ENCODE measurements at regions not wholly inside any gene's neighbourhood (a gene's known extent, or its start where the extent isn't known, plus 50 kb on each side); places are given as distances from the start of the nearest gene placed in this dataset.

DNA sequence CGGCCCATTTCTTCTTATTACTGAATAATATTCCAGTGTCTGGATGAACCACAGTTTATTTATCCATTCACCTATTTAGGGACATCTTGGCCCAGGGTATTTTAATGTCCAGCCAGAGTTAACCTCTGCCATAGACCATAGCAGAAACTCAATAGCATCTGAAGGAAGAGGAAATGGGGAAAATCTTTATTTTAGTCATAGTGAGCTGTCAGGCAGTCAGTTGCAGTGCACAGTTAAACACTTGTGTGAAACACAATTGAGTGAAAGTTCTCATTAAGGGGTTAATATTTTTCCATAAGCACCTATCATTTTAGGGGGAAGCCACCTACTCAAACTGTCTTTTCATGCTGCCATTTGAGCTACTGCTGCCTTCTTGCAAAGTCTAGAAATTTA is 197.3 kb upstream of the PPFIA2 start:
- Histone ChIP-seq H3K27me3 (no peaks in the 10 kb centered on the region), H3K36me3 (no peaks in the 10 kb centered on the region), H3K27ac (no peak overlapping the region), H3K9me3 (no peaks in the 10 kb centered on the region), H3K4me3 (no peak overlapping the region), H3K4me1 (no peaks in the 10 kb centered on the region)
- TF ChIP-seq POLR2AphosphoS5 (IDR thresholded peaks at IDR 0.05) (no peak), CTCF (IDR thresholded peaks at IDR 0.05) (no peak), POLR2A (IDR thresholded peaks at IDR 0.05) (no peak), EP300 (IDR thresholded peaks at IDR 0.05) (no peak)
- WGBS, 2 donors: 90 to 100% methylated on average over 1 of the region's 1 CpG
- no peak for DNase-seq
- no peak for ATAC-seq (ENCODE audit: low FRiP score in 2 of 2)

GRCh38 chr12:81953541-81953940 is 194.4 kb upstream of the PPFIA2 start:
- H3K36me3 ChIP-seq: no peaks in the 10 kb centered on the region
- H3K9me3 ChIP-seq: no peaks in the 10 kb centered on the region
- ATAC-seq (ENCODE audit: low FRiP score in 2 of 2): no peak
- DNase-seq: no peak
- TF ChIP-seq EP300 (IDR thresholded peaks at IDR 0.05): no peak
- no peak for TF ChIP-seq POLR2AphosphoS5 (IDR thresholded peaks at IDR 0.05)
- no peaks in the 10 kb centered on the region for H3K4me1 ChIP-seq
- no peak overlapping the region for H3K4me3 ChIP-seq
- no peak overlapping the region for H3K27ac ChIP-seq
- 48 to 65% methylated on average over 2 of the region's 2 CpGs for WGBS, 2 donors
- H3K27me3 ChIP-seq: no peaks in the 10 kb centered on the region

GRCh38 chr12:81950871-81951270 is 191.7 kb upstream of the PPFIA2 start:
- ATAC-seq (ENCODE audit: low FRiP score in 2 of 2) (no peak), DNase-seq (no peak)
- no peak overlapping the region for H3K4me3 ChIP-seq
- H3K27ac ChIP-seq: no peak overlapping the region
- H3K9me3 ChIP-seq: no peaks in the 10 kb centered on the region
- H3K36me3 ChIP-seq: no peaks in the 10 kb centered on the region
- TF ChIP-seq CTCF (IDR thresholded peaks at IDR 0.05) (no peak), POLR2AphosphoS5 (IDR thresholded peaks at IDR 0.05) (no peak), POLR2A (IDR thresholded peaks at IDR 0.05) (no peak), EP300 (IDR thresholded peaks at IDR 0.05) (no peak)
- WGBS, 2 donors: 86 to 87% methylated on average over 3 of the region's 3 CpGs
- no peaks in the 10 kb centered on the region for H3K4me1 ChIP-seq
- H3K27me3 ChIP-seq: no peaks in the 10 kb centered on the region

- Histone ChIP-seq H3K36me3 (no peaks in the 10 kb centered on the region), H3K27me3 (no peaks in the 10 kb centered on the region), H3K4me3 (no peak overlapping the region), H3K9me3 (no peaks in the 10 kb centered on the region), H3K27ac (no peak overlapping the region), H3K4me1 (no peaks in the 10 kb centered on the region)
- WGBS, 2 donors: 32 to 40% methylated on average over 2 of the region's 2 CpGs
- DNase-seq: no peak
- TF ChIP-seq POLR2A (IDR thresholded peaks at IDR 0.05): no peak
- no peak for ATAC-seq (ENCODE audit: low FRiP score in 2 of 2)
These were observed 190.7 kb upstream of the PPFIA2 start for GRCh38 chr12:81949841-81950308.

- ATAC-seq (ENCODE audit: low FRiP score in 2 of 2): no peak
- TF ChIP-seq POLR2A (IDR thresholded peaks at IDR 0.05): no peak
- TF ChIP-seq CTCF (IDR thresholded peaks at IDR 0.05): no peak
- no peak for TF ChIP-seq EP300 (IDR thresholded peaks at IDR 0.05)
- TF ChIP-seq POLR2AphosphoS5 (IDR thresholded peaks at IDR 0.05): no peak
- Histone ChIP-seq H3K4me3 (no peak overlapping the region), H3K27ac (no peak overlapping the region), H3K4me1 (no peaks in the 10 kb centered on the region), H3K9me3 (no peaks in the 10 kb centered on the region), H3K27me3 (no peaks in the 10 kb centered on the region), H3K36me3 (no peaks in the 10 kb centered on the region)
- WGBS, 2 donors: 54 to 67% methylated on average over 2 of the region's 2 CpGs
- no peak for DNase-seq
These were observed 190.3 kb upstream of the PPFIA2 start for GRCh38 chr12:81949416-81949815.

- 64 to 66% methylated on average over 2 of the region's 2 CpGs for WGBS, 2 donors
- no peak overlapping the region for H3K27ac ChIP-seq
- H3K27me3 ChIP-seq: no peaks in the 10 kb centered on the region
- H3K4me3 ChIP-seq: no peak overlapping the region
- no peaks in the 10 kb centered on the region for H3K36me3 ChIP-seq
- no peak for DNase-seq
- no peaks in the 10 kb centered on the region for H3K9me3 ChIP-seq
- H3K4me1 ChIP-seq: no peaks in the 10 kb centered on the region
- no peak for ATAC-seq (ENCODE audit: low FRiP score in 2 of 2)
- TF ChIP-seq POLR2AphosphoS5 (IDR thresholded peaks at IDR 0.05) (no peak), CTCF (IDR thresholded peaks at IDR 0.05) (no peak), EP300 (IDR thresholded peaks at IDR 0.05) (no peak), POLR2A (IDR thresholded peaks at IDR 0.05) (no peak)
These were observed 185.7 kb upstream of the PPFIA2 start for GRCh38 chr12:81944886-81945285.

Measured in upper lobe of left lung (tissue), 6 donors.